ENCODE measurements at regions not wholly inside any gene's neighbourhood (a gene's known extent, or its start where the extent isn't known, plus 50 kb on each side); places are given as distances from the start of the nearest gene placed in this dataset.

GRCh38 chr7:81385370-81385769 is 384.5 kb downstream of the HGF start:
- TF ChIP-seq, protein P1, sequence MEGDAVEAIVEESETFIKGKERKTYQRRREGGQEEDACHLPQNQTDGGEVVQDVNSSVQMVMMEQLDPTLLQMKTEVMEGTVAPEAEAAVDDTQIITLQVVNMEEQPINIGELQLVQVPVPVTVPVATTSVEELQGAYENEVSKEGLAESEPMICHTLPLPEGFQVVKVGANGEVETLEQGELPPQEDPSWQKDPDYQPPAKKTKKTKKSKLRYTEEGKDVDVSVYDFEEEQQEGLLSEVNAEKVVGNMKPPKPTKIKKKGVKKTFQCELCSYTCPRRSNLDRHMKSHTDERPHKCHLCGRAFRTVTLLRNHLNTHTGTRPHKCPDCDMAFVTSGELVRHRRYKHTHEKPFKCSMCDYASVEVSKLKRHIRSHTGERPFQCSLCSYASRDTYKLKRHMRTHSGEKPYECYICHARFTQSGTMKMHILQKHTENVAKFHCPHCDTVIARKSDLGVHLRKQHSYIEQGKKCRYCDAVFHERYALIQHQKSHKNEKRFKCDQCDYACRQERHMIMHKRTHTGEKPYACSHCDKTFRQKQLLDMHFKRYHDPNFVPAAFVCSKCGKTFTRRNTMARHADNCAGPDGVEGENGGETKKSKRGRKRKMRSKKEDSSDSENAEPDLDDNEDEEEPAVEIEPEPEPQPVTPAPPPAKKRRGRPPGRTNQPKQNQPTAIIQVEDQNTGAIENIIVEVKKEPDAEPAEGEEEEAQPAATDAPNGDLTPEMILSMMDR (IDR thresholded peaks at IDR 0.05) = no peak
- TF ChIP-seq EP300 (IDR thresholded peaks at IDR 0.05) (no peak), POLR2AphosphoS5 (IDR thresholded peaks at IDR 0.05) (no peak)

Measured in sigmoid colon (tissue), 4 donors.